GM12892 (cell line): ENCODE measurements at regions not wholly inside any gene's neighbourhood (a gene's known extent, or its start where the extent isn't known, plus 50 kb on each side); places are given as distances from the start of the nearest gene placed in this dataset.

Source experiments
- DNase-seq: peaks from one replicate; pipeline ENCODE4 v3.0.0; 2011; ENCODE audit not compliant: insufficient read length
- FAIRE-seq: peaks from 2 replicates; lab custom pipeline; 2011; peaks lifted over from hg19 to GRCh38; lab: Jason Lieb, UNC
- POLR2A ChIP-seq: IDR thresholded peaks from 2 replicates; pipeline ENCODE4 v1.6.1; 2011; ENCODE audit warnings: low read depth, low read length, control low read depth
- POLR2AphosphoS5 ChIP-seq: IDR thresholded peaks from 2 replicates; pipeline ENCODE4 v1.6.1; 2011; ENCODE audit warnings: low read depth, low read length, control low read depth
- TAF1 ChIP-seq: IDR thresholded peaks from 2 replicates; pipeline ENCODE4 v1.6.1; 2011; ENCODE audit warnings: low read depth, mild to moderate bottlenecking, control low read depth, low read length, borderline replicate concordance

DNA sequence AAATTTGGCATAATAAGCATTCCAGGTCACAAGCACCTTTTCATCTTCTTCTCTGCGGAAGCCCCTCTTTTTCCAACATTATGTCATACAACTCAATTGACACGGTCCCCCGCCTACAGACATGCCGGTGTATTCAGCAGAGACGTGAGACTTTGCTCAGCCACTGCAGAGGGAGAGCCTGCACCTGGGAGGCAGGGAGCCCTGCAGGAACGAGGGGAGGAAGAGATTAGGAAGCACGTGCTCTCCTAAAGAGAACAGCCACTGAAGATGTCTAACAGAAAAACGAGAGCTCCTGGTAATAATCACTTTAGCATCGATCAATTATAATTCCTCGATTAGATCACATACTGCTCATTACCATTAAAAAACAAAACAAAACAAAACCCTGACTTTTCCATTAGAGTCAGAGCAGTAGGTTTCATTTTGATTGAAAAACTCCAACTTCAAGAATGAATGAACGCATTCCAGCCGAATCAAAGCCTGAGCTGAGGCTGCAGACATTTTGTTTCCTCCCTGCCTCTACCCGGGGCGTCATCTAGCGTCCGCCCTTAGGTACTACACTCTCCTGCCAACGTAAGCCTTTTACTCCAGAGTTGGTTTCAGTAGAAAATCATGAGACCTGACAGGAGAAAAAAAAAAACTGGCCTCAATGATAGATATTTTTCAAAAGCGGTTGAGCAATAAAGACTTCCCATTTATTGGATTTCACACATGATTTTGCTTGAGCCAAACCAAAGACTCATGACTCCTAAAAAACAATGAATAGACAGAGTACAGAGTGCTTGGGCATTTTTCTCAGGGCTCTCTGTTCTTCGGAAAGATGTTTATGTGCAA lies 194.5 kb downstream of the KATNAL1 start:
- peak; percentile 51 for DNase-seq
- peak; percentile 85 for FAIRE-seq
- TF ChIP-seq POLR2AphosphoS5 (no peak), POLR2A (no peak), TAF1 (no peak)

DNA sequence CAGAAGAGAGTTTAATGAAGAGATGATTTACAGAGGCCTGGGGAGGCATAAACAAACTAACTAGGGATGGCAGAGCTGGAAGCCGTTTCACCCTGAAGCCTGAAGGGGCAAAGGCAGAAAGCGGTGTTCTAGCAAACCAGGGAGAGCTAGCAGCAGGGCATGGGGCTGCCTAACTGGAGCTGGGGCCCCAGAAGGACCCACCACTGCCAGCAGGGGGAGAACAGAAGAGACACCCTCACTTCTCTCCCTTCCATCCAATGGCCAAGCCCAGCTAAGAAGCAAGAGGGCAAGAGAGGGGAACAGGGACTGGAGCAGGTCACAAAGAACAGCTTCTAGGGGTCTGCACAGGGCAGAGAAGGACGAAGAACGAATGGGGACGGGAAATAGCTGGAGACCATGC lies 195.5 kb downstream of the KATNAL1 start:
- TF ChIP-seq TAF1 (no peak), POLR2A (no peak), POLR2AphosphoS5 (no peak)
- DNase-seq (no peak), FAIRE-seq (no peak)

DNA sequence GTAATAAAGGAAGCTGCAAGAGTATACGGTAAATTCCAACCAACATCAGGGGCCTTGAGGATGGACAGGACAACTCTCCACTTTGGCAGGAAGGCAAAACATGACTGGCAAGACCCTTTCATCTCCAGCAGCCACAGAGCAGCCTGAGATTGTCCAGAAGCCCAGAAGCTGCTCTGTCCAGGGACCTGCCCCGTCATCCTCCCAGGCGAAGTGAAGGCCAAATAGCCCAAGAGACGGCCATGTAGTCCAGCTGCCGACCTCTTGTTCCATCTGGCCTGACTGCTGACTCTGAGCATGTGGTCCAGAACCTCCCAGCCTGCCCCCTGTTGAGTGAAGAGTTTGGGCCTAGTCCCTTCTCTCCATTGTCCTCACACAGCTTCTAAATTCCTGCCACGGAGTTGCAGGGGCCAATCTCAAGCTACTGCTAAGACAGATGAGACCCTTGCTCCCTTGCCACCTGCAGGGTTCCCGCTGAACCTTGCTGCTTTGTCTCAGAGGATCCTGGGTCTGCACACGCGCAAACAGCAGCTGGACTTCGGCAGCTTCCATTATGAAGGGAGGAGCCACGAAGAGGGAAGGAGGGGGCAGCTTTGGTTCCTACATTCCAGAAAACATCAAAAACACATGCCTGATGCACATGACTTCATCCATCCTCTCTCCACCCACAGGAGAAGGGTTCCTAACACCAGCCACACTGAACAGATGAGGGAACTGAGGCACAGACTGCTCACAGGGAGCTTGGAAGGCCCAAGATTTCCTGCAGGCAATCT lies 196.9 kb downstream of the KATNAL1 start:
- DNase-seq (no peak), FAIRE-seq (no peak)
- TF ChIP-seq POLR2A, result no peak
- no peak for TF ChIP-seq TAF1
- no peak for TF ChIP-seq POLR2AphosphoS5

DNA sequence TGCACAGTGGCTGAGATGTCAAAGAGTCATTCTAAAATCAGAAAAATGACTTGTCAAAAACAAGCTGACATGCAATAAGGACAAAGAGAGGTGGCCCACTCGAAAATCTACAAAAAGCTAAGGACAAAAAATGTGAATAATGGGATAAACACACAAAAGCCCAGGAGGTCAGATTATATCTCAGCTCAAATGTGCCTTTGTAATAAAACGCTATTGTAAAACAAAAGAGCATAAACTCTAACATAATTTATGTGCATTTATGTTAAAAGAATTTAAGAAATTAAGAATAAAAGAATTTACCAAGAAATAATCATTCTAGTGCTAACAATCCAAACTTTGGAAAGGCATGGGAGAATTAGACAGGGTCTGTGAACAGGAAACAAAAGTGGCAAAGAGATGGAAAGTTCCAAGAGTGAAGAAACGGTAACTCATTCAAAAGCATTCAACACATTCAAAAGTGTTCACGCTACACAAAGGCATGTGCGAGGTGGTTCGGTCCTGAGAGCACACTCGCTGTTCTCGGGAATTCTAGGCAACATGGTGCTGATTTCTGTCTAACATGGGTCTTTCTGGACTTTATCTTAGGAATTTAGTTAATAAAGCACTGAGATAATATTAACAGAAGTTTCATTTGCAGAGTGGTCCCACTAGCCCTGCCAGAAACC lies 197.7 kb downstream of the KATNAL1 start:
- FAIRE-seq (no peak), DNase-seq (no peak)
- no peak for TF ChIP-seq TAF1
- TF ChIP-seq POLR2A, result no peak
- TF ChIP-seq POLR2AphosphoS5, result no peak

DNA sequence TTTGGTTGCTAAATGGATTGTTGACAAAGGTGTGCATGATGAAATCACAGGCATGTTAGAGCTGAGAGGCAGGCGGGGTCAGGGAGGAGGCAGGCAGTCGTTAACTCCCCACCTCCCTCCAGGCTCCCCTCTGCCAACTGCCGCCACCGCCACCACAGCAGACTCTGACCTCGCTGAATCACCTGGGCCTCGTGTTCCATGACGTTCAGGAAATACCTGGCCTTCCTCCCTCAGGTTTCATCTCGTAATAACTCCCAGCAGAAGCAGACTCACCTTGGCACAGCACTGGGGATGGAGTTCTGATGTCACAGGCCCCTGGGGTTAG lies 198.5 kb downstream of the KATNAL1 start:
- DNase-seq (no peak), FAIRE-seq (no peak)
- no peak for TF ChIP-seq POLR2A
- no peak for TF ChIP-seq TAF1
- TF ChIP-seq POLR2AphosphoS5, result no peak

DNA sequence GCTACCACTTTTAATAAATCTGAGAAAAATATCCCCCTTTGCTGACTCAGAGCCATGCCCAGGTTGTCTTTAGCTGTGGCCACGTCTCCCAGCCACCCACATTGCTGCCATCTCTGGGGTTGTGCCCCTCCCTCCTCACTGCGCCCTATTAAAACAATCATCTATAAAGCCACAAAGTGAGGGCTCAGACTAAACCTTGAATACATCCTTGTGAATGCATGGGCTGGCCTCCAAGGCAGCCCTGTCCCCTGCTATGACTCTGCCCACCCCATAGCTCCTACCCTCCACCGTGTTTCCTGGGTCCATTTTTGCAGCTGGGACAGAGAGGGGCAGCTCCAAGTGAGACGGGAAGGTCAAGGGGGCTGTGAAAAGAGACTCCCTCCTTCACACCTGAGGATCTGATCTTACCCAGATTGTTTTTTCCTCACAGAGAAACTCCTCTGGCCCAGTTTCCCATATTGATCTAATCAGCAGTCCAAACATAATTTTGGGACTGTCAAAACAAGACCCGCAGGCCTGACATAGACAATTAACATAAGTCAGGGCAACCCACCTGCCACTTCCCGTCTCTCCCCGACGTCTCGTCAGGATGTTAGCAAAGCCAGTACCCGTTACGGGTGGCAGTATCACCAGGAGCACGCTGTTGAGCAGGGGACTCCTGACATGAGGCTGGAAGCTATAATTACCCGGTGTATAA lies 199.0 kb downstream of the KATNAL1 start:
- TF ChIP-seq POLR2AphosphoS5, result no peak
- TF ChIP-seq TAF1, result no peak
- no peak for TF ChIP-seq POLR2A
- no peak for FAIRE-seq
- DNase-seq, result no peak

DNA sequence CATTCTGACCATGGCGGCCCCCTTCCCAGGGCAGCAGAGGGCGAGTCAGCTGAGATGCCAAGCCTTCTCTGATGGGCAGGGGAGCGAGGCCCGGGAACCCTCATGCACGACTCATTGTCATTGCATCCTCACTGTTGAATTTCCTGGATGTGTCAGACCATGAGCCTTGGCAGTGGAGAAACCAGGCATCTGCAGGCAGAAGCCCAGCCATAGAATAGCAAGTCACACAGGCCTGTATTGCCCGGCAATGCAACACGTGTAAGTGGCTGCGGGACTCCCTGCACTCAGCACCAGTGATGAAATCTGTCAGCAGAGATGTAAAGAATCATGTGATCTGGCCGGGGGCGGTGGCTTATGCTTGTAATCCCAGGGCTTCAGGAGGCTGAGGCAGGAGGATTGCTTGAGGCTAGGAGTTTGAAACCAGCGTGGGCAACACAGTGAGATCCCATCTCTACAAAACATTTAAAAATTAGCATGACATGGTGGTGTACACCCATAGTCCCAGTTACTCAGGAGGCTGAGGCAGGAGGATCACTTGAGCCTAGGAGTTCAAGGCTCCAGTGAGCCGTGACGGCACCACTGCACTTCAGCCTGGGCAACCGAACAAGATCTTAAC lies 199.7 kb downstream of the KATNAL1 start:
- DNase-seq (no peak), FAIRE-seq (no peak)
- TF ChIP-seq POLR2A, result no peak
- TF ChIP-seq TAF1, result no peak
- no peak for TF ChIP-seq POLR2AphosphoS5

DNA sequence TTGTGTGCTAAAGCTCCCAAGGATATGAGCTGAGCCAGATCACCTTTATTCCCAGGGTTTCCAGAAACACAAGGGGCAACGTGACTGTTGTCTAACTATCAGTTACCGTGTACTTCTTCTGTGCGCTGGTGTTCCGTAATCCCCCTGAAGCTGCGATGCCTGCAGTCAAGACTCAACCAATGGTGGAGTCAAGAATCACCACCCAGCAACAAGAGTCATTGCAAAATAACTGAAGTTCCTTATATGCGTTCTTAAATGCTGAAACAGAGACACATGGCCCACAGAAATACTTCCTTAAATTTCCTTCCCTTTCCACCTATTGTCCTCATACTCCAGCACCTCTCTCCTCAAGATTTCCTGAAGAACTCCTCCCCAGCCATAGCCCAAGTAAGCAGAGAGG lies 200.2 kb downstream of the KATNAL1 start:
- TF ChIP-seq POLR2A (no peak), POLR2AphosphoS5 (no peak), TAF1 (no peak)
- FAIRE-seq, result no peak
- DNase-seq, result no peak

DNA sequence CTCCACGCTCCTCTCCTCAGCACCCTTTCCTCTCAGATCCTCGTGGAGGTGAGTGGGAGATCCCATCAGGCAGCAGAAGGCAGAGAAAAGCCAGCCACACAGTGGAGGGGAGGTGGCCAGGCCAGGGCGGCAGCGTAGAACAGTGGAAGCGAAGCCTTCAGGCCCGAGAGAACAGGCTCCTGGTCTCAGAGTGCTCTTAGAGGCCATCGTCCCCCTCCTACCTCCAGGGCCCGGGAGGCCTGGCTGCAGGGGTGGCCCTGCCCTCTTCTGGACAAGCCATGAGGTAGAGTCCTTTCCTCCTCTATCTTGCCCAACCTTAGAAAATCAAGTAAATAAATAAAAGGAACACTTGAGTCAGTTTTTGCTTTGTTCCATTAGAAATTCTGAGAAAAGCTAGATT lies 202.0 kb downstream of the KATNAL1 start:
- TF ChIP-seq POLR2A (no peak), TAF1 (no peak), POLR2AphosphoS5 (no peak)
- no peak for DNase-seq
- no peak for FAIRE-seq

DNA sequence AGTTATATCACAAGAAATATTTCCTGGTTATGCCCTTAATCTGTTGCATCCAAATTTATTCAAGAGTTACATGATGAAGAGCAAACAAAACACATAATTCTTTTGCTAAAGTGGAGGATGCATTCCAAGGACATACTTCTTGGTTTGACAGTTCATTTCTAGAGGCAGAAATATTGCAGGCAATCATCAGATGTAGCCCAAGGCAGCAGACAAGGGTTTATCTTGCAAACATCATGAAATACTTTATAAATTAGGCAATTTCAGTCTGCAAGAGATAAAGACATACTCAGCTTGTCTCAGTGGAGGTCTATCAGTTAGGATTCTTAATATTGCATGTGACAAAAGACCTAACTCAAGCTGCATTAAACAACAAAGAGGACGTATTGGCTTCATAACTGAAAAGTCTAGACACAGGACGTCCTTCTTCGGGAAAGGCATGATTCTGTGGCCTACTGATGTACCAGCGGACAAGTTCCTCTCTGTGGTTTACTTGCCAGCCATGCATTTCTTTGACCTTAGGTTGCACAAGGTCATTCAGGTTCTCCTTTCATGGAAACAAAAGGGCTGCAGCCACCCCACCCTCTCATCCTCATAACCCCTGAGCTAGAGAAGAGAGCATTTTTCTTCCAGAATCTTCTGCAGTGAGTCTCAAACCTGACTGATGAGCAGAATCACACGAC lies 204.1 kb downstream of the KATNAL1 start:
- TF ChIP-seq TAF1 (no peak), POLR2A (no peak), POLR2AphosphoS5 (no peak)
- no peak for FAIRE-seq

More for the DNA sequence above, 204.1 kb downstream of the KATNAL1 start:
- DNase-seq, result no peak
